ENCODE measurements at regions not wholly inside any gene's neighbourhood (a gene's known extent, or its start where the extent isn't known, plus 50 kb on each side); places are given as distances from the start of the nearest gene placed in this dataset.

DNA sequence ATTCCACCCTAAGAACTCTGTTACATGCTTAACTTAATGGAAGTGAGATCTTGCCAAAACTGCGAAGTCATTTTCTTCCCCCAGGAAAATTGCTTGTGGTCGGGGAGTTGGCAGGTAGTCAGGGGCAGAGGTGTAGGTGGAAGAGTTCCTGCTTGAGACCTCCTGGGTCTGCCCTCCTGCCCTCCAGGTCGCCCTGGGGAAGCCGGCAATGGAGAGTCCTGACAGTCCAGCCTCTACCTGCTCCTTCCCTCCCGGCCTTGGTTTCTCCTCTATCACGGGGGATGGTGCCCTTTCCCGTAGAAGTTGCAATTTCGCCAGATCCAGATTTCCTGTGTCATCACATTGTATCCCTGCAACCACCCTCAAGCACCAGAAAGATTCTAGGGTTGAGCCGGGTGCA lies 463.8 kb downstream of the MATN1 start:
- DNase-seq: no peak

DNA sequence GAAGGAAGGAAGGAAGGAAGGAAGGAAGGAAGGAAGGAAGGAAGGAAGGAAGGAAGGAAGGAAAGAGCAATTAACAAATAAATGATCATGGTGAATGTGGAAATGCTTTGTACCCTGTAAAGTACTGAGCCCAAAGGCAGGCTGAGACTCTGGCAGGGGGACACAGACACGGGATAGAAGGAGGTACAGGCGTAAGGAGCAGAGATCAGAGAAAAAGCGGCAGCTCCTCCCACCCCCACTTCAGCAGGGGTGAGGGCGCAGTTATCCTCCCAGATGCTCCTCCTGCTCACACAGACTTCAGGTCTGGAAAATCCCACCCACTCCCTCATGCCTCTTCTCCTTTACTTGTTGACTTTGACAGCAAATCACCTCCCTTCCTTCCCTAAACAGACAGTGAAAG lies 464.5 kb downstream of the MATN1 start:
- no peak for DNase-seq

DNA sequence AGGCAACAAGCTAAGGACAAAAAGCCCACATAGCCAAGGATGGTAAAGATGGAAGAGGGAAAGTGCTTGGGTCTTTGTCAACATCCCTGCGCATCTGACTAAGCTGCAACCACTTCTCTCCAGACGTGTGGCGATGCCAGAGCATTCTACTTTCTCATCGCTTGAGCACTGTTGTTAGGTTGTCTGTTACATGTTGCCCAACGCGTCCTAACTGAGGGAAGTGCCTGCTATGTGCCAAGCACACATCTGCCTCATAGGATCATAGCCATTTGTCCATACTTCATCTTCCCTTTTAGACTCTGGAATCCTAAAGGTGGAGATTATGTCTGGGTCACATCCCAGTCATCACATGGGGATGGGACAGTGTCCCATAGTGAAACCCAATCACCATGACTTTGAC lies 464.9 kb downstream of the MATN1 start:
- DNase-seq: no peak

- no peak for DNase-seq
These were observed 465.5 kb downstream of the MATN1 start for GRCh38 chr1:30257742-30258380.

DNA sequence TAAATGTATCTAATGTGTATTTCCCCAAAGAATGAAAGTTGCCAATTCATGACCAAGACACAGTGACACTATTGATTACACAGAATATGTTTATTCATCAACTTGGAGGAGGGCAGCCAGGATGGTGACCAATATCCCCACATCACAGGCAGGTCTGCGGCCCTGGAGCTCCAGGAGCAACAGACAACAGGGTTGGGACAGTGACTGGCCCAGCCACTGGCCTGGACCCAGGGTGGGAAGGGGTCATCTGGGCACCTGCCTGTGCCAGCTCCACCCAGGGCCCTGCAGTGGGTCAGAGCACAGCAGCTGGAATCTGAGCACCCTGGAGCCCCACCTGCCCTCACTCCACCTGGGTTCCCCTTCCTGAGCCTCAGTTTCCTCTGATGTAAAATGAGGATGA lies 466.1 kb downstream of the MATN1 start:
- DNase-seq: no peak

- DNase-seq: no peak
These were observed 466.5 kb downstream of the MATN1 start for GRCh38 chr1:30256911-30257310.

GRCh38 chr1:30255111-30255724 lies 468.2 kb downstream of the MATN1 start:
- DNase-seq: no peak

DNA sequence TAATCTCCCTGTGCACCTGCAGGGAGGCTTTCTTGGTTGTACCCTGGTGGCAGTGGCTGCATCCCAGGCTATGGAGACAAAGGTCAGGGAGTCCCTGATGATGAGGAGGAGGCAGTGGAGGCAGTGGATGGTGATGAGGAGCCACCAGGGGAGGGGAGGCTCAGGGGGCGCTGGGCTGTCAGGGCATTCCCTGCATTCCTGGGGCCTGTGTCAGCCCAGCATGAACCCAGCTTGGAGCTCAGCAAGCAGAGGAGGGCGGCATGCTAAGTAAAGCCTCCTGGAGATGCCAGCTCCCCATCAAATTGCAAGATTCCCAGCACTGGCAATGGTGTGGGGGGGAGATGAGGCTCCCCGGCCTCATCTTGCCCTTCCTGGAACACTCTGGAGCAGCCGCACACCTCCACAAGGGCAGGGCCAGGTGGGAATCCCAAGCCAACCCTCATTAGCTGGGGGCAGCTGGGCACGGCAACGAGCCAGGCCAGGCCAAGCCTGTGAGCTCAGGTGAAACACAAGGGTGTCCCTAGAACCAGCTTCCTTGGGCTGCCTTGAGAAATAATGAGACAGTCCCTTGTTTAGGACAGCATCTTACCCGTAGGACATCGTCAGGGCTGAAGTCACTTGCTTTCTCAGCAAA lies 469.5 kb downstream of the MATN1 start:
- no peak for DNase-seq

- no peak for DNase-seq
These were observed 470.0 kb downstream of the MATN1 start for GRCh38 chr1:30253361-30253760.

DNA sequence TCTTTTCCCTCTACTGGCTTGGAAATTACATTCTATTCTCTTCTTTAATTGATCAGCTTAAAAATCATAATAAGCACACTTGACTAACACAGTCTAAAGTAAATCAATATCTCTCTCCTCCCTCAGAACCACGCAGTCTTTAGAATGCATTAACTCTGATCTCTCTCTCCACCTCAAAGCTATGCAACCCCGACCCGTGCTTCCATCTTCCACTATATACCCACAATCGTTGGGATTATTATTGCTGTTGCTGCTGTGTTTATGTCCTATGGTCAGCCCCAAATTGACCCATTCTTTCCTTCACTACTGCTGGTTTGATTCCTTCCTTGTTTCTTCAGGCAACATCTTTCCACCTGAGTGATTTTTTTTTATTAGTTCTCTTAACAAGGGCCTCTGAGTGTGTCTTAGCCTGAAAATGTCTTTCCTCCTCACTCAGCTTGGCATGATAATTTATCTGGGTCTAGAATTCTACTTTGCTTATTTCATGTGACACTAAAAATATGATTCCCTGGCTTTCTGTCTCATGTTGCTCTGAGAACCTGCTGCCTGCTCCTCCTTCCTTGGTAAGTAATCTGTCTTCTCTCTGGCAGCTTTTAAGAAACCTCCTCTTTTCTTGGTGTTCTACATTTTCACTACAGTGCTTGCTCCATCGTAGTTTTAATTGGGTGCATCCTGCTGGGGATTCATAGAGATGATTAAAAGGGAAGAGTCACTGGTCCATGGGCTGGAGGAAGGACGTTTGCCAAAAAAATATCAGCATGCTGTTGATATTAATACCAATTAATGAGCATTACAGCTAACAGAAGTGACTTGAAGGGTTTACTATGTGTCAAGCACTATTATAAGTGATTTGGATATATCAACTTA lies 472.2 kb downstream of the MATN1 start:
- no peak for DNase-seq

GRCh38 chr1:30250338-30250983 lies 472.9 kb downstream of the MATN1 start:
- DNase-seq: no peak

GRCh38 chr1:30249446-30250337 lies 473.7 kb downstream of the MATN1 start:
- no peak for DNase-seq

DNA sequence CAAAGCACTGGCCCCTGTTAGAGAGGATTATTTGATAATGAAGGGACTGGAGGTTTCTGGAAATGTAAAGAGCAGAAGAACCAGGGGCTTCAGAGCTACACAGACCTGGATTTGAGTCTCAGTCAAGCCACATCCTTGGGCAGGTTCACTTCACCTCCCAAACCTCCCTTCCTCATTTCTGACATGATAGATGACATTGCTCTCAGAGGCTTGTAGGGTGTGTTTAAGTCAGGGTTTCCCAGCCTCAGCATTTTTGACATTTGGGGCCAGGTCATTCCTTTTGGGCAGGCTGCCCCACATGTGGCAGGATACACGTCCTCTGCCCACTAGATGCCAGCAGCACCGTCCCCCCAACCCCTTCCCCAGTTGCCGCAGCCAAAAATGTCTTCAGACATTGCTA lies 474.6 kb downstream of the MATN1 start:
- DNase-seq: no peak

GRCh38 chr1:30248373-30248772 lies 475.0 kb downstream of the MATN1 start:
- DNase-seq: no peak

- DNase-seq: no peak
These were observed 478.6 kb downstream of the MATN1 start for GRCh38 chr1:30244801-30245200.

DNA sequence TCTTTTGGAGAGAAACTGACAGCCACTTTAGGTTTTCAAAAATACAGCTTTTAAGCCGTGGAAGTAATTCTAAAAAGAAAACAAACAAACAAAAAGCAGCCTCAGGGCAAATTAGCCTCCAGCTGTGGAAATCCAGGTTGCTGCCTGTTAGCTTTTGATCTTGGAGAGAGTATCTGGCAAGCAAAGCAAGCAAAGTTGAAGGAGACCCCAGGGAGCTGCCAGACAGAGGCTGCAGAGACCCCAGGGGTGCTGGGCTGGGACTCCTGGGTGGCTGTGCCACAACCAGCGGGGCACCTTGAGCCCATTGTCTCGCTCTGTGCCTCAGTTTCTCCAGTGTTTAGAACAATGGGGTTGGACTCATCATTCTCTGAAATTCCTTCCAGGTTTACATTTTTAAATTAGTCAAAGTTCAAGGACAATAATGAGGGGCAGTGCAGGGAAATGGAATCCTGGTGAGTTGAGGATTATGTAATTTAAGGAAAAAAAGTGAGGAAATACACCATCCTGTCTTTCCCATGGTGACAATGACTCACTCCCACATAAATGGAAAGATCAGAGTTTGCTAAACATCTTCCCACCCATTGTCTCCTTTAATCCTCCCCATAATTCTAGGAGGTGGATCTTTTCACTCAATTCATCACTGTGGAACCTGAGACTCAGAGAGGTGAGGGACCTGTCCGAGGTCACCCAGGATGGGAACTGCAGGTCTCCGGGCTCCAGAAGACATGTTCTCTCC lies 480.5 kb downstream of the MATN1 start:
- DNase-seq: no peak

DNA sequence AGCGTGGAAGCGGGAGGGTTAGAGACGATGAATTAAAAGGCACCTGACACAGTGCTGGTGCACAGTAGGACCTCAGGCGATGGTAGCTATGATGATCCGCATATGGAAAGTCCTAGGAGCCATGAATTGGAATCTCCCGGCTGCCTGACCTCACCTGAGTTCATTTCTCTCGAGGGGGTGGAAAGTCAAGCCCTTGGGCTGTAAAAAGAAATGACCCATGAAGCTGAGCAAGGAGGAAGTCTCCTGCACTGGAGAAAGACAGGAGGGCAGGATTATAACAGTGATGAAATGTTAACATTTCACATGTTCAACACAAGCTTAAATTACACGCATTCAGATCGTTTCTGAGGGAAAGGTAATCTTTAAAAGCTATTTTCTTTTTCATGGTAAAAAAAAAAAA lies 481.2 kb downstream of the MATN1 start:
- no peak for DNase-seq

DNA sequence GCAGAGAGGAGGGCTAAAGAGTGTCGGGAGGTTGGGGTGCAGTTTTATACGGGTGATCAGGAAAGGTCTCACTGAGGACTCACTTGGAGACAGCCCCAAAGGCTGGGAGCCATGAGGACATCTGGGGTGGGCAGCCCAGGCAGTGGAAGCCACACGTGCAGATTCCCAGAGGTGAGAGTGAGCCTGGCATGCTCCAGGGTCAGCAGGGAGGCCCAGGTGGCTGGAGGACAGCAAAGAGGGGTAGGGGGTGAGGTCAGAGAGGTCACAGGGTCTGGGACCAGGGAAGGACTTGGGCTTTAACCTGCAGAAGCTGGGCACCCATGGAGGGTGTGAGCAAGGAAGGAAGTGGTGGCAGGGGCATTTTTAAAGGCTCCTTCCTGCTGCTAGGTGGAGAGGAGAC lies 481.7 kb downstream of the MATN1 start:
- no peak for DNase-seq

DNA sequence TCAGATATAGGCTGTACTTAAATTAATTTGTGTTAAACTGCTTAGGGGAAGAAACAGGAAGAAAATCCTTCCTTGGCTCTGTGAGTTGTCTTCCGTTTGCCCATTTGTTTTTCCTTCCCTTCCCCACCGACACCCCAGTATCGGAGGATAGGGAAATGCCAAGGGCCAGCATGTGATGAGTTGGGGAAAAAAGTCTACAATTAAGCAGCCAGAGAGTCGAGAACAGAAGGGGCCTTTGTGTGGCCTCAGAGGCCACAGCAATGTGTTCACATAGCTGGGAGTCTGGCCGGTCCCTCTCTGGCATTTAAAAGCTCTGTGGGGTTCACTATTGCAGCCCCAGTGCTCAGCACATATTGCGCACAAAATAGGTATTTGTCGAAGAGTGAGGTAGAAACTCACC lies 489.3 kb downstream of the MATN1 start:
- DNase-seq: no peak

GRCh38 chr1:30232288-30232899 lies 491.0 kb downstream of the MATN1 start:
- DNase-seq: no peak

- no peak for DNase-seq
These were observed 493.4 kb downstream of the MATN1 start for GRCh38 chr1:30229960-30230359.

All from GDM1 (cell line).